ENCODE measurements at regions not wholly inside any gene's neighbourhood (a gene's known extent, or its start where the extent isn't known, plus 50 kb on each side); places are given as distances from the start of the nearest gene placed in this dataset.
"Not testable (repeated sequence)": the region's sequence is repeated elsewhere in the genome, so short reads cannot be mapped to it uniquely, and the experiment has no call there.

DNA sequence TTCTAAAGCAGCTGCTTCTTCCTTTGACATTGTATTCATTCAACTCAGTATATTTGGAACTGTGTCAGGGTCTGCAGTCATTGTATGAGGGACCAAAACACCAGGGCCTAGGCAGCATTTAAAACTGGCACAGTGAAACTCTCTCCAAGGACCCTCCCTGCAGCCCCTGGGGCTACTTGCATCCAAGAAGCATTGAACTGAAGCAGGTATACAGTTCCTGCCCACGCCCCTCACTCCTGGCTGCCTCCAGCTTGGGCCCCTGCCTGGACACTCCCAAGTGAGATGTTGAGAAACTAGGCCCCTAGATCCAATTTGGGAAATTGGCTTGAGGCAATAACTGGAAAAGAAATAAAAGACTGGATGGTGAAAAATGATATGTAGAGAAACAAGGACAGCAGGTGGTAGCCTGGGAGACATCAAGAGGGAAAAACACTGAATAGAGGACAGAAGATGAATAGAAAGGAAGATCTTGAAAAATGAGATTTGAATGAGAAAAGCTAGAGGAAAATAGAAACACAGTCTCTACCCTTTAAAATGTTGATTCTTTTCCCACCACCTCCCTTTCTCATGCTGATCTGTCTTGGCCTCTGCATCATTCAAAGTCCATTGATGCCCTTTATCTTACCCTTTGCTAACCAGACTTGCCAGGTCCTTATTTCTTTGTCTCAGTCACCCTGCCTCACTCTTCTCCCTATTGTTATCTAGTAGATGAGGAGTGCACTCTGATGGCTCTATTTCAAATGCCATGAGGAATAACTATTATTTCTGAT is 368.8 kb upstream of the CDH8 start:
- DNase-seq, result no peak

- DNase-seq, result no peak
Observed at GRCh38 chr16:62392698-62393097, 356.5 kb upstream of the CDH8 start.

GRCh38 chr16:62391940-62392339 is 355.7 kb upstream of the CDH8 start:
- no peak for DNase-seq

- no peak for DNase-seq
Observed at GRCh38 chr16:62391134-62391533, 354.9 kb upstream of the CDH8 start.

GRCh38 chr16:62390214-62390613 is 354.0 kb upstream of the CDH8 start:
- no peak for DNase-seq

GRCh38 chr16:62386411-62386810 is 350.2 kb upstream of the CDH8 start:
- no peak for DNase-seq

- no peak for DNase-seq
Observed at GRCh38 chr16:62383941-62384340, 347.7 kb upstream of the CDH8 start.

DNA sequence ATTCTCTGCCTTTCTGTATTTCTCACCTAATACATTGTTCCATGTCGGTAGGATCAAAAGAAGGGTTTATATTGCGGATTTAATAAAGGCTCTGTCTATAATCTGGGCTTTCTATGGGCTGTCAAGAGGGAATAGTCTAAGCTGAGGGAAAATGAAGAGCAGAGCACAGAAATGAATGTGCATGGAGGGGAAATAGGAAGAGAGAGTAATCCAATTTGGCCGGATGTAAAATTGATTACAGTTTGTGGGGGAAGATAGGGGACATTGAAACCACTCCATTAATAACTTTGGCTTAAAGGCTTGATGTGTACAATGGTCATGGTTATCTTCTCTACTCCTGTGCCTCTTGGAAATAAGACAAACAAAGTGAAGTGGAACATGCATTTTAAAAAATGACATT is 334.2 kb upstream of the CDH8 start:
- no peak for DNase-seq

DNA sequence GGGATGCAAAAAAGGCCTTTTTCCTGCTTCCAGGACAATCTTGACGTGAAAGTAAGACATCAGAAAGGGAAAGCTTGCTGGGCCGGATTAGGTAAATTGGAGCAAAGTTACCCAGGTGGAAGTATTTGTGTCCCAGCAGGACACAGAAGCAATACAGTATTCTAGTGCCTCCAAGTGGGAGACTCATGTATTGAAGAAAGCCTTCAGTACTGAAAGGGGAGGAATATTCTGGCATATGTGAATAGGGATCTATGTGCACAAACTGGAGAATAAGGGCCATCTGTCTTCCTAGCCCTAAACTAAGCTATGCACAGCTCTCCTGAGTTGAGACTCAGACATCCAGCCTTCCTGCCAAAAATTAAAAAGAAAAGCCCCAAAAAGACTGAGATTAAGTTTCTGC is 327.3 kb upstream of the CDH8 start:
- peak; percentile 19 for DNase-seq

DNA sequence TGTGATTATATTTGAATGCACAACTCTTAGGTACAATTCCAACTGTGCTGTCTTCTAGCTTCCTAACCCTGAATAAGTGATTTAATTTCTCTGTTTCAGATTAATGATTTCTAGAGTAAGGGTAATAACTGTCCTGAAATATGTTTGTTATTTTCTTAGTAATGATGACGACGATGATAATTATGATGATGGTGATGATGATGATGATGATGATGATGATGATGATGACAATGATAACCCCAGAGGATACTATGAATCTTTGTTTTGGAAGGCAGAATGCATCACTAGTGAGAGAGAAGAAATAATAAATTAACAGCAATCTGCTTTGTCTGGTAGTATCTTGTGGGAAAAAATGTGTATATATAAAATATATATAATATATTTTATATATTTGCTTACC is 317.1 kb upstream of the CDH8 start:
- no peak for DNase-seq

DNA sequence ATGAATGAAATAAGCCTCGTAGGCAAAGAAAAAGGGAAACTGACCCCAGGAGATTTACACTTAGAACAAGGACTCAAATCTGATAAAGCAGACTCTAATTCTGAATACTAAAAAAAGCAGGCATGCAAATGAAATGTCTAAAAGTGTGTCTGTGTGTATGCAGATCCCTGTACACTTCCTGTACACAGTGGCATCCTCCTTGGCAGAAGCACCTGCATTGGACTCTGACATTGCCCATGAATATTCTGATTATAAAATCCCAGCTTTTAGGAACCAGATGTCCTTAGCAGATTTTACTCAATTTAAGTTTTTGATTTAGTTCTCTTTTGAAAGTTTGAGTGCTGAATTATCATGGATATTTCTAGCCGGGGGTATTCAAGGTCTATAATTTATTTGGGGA is 306.0 kb upstream of the CDH8 start:
- no peak for DNase-seq

DNA sequence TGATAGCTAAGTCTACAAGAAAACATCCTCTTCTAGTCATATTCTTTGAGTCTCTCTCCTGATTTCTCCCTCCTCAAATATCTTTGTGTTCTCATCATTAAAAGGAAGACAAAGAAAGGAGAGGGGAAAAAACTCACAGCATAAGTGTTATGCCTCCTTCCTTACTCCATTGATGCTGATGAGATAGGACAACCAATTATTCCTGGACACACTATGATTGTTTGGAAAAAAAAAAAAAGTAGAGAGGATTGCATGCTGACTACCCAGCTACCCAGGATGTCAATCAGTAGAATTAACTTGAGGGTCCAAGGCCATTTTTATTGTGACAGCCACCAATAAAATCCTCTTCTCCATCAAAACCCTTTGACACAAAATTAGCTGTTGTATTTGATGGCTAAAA is 299.1 kb upstream of the CDH8 start:
- DNase-seq, result no peak

DNA sequence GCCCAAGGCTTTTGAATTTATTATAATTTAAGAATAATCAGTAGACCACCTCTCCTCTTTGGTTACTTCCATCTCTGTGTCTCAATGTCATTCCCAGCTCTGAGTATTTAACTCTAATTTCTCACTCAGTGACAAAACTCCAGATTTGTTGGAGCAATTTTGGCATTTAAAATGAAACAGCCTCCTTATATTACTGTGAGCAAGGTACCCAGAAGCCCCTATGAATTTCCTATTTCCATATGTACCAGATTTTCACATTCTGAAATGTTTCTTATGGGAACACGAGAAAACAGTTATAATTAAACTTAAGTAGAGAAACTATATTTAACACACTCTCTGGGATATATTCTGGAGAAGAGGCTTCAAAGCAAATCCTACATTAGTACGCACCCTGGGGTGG is 285.4 kb upstream of the CDH8 start:
- DNase-seq, result no peak

GRCh38 chr16:62298600-62298999 is 262.4 kb upstream of the CDH8 start:
- DNase-seq, result no peak

DNA sequence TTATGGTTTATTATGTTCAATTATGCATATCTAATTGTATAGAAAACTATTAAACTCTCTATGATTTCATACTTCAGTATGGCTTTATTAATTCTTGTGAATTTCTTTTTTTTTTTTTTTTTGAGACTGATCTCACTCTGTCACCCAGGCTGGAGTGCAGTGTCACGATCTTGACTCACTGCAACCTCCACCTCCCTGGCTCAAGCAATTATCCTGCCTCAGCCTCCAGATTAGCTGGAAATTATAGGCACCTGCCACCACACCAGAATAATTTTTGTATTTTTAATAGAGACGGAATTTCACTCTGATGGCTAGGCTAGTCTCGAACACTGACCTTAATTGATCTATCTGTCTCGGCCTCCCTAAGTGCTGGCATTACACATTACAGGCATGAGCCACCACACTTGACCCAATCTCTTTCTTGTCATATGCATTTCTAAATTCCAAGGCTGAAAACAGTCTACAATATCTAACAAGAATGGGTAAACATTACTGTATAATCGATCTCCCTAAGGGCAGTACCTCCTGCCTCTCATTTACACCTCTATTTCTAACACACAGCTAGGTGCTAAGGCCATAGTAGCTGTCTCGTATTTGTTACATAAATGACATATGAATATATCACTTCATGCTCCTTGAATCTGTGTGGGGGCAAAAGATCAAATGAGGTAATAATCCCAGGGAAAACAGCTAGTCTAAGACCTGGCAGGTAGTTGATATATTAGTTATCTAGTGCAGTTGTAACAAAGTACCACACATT is 258.2 kb upstream of the CDH8 start:
- no peak for DNase-seq

- no peak for DNase-seq
Observed at GRCh38 chr16:62288990-62289629, 252.9 kb upstream of the CDH8 start.

DNA sequence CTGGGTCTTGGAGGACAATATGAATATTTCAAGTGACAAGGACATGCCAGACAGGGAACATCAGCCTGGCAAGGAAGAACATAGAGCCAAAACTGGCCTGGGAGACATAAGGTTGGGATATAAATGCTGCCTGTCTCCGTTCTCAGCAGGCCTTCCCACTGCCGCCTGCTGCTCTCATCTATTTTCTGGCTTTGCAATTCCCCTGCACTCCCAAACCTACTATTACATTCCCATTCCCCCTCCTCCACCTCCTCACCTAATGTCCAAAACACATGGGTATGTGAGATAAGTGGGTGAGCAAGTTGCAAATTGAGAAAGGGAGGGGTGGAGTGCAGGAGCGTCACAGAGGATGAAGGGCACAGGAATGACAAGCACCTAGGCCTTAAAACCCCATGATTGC is 244.3 kb upstream of the CDH8 start:
- DNase-seq, result no peak

- no peak for DNase-seq
Observed at GRCh38 chr16:62277942-62278341, 241.7 kb upstream of the CDH8 start.

DNA sequence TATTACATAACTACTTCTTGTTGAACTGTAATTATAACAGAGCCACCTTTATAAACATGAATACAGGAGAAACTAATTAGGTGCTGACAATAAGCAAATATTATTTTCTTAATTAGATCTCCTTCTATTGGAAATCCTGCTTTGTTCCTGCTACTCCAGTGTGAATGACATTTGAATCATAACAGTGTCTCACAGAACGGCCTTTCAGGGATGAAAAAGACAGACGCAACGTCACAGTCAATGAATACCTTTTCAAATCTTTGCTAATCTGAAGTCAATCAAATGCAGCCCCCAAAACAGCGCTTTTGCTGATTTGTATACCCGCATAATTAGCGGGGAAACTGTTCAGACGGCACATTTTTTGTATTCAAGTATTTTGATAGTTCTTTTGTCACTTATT is 240.4 kb upstream of the CDH8 start:
- no peak for DNase-seq

DNA sequence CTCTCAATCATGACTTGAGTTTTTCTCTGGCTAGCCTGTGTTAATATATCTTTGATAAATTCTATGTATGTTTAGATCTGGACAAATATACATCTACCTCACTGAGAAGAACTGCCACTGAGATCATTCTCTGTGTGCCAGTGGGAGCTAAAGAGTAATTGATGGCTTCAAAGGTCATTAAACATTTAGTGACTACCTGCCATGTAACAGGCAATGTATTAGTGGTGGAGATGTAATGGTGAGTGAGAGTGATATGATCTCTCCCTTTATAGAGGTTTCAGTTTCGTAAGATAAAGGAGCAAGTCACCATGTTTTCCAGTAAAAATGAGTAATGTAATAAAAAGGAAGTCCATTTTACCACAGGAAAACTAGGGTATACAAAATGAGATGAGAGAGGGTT is 235.8 kb upstream of the CDH8 start:
- DNase-seq, result no peak

- no peak for DNase-seq
Observed at GRCh38 chr16:62261760-62262159, 225.5 kb upstream of the CDH8 start.

DNA sequence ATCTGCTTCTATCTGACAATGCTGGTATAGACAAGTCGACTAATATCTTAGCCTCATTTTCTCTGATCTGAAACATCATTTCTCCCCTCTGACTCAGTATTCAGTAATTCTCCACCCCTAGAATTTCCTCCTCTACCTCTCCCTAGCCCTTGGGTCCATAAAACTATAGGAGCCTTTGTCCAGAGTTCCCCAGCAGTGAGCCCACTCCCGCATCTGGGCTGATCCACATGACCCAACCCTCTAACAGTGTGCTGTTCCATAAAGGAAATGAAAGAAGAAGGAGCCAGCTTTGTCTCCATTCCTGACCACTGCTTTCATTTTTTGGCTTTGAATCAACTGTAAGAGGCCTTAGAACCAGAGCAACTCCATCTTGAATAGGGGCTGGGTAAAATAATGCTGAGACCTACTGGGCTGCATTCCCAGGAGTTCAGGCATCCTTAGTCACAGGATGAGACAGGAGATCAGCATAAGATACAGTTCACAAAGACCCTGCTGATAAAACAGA is 222.7 kb upstream of the CDH8 start:
- DNase-seq, result not testable (repeated sequence)

DNA sequence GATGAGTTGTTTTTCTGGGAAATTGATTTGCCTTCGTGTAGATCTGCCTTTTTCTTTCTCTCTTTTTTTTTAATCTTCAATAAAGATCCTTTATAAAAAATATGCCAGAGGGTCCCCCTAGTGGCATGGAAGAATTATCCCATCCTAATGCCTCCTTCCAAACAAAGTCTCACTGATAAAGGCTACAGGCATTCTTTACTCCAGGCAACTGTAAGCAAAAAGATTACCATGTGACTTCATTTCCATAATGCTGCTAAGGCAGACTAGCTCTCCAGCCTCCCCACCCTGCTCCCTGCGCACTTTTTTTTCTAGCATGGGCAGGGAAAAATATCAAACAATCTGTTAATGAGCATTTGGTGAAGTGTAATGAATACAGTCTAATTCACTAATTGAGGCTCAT is 220.2 kb upstream of the CDH8 start:
- DNase-seq, result peak; percentile 21

DNA sequence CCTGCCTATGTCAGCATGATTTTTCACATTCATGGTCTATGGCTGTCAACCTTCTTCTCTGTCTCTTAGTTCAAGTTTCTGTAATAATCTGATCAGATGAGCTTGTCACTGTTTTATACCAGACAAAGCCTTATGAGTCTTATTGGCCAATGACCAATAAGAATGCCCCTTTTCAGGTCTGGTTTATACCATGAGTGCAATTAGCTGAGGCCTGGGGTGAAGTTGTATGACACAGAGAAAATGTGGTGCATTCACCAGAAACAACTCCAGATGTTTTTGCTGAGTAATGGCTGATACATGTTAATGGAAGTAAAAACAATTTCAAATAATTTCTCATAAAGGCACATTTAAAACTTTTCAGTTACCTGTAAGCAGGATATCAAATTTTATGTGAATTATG is 218.6 kb upstream of the CDH8 start:
- no peak for DNase-seq
